Vagina (tissue), 2 donors: ENCODE measurements at regions not wholly inside any gene's neighbourhood (a gene's known extent, or its start where the extent isn't known, plus 50 kb on each side); places are given as distances from the start of the nearest gene placed in this dataset.
A peak's percentile ranks its signal among the peaks of the same experiment; 100 is the strongest.

Source experiments
- DNase-seq, 2 donors: peaks; one replicate each; pipeline ENCODE4 v3.0.0-alpha.2; 2017; ENCODE audit errors: extremely low spot score in 2 of 2
- H3K27ac ChIP-seq: fragments of 200-600 bp; sonication (generic); one replicate; pipeline ENCODE4 v1.5.1; 2019
- H3K27me3 ChIP-seq: fragments of 200-600 bp; sonication (generic); one replicate; pipeline ENCODE4 v1.5.1; 2019
- H3K36me3 ChIP-seq, 2 donors: fragments of 200-600 bp; sonication (generic); one replicate each; pipeline ENCODE4 v1.5.1; 2017 to 2019
- H3K4me1 ChIP-seq: fragments of 200-600 bp; sonication (generic); one replicate; pipeline ENCODE4 v1.5.1; 2019
- H3K4me3 ChIP-seq, 2 donors: fragments of 200-600 bp; sonication (generic); 1 replicate in 1 of 2; 2 replicates in 1 of 2; pipeline ENCODE4 v1.5.1; 2016 to 2019
- H3K9me3 ChIP-seq: fragments of 200-600 bp; sonication (generic); one replicate; pipeline ENCODE4 v1.5.1; 2019
- CTCF ChIP-seq, 3 experiments: fragments of 450-650 bp in 2 of 3; fragments of 200-600 bp in 1 of 3; sonication (generic) in 1 of 3; IDR thresholded peaks; one replicate each; pipeline ENCODE4 v1.5.1; 2017 to 2019; ENCODE audit warnings: antibody characterized with exemption in 3 of 3, mild to moderate bottlenecking in 2 of 3, moderate library complexity in 2 of 3
- POLR2A ChIP-seq, 2 donors: fragments of 450-650 bp; IDR thresholded peaks; one replicate each; pipeline ENCODE4 v1.6.1; 2017; ENCODE audit warnings: antibody characterized with exemption in 2 of 2, mild to moderate bottlenecking in 2 of 2, moderate library complexity in 2 of 2
- POLR2AphosphoS5 ChIP-seq, 2 donors: sonication (generic); formaldehyde crosslinking; IDR thresholded peaks; one replicate each; pipeline ENCODE4 v1.9.0; 2017; ENCODE audit warnings: antibody characterized with exemption in 2 of 2, mild to moderate bottlenecking in 2 of 2, low read depth in 1 of 2; ENCODE audit not compliant: insufficient read depth in 1 of 2
- intact Hi-C: fragments of 100-400 bp; cut with DNase I; formaldehyde crosslinking; loops from one replicate; pipeline ENCODE4 v1.15.1; 2023

GRCh38 chr10:125269716-125270115 lies 109.4 kb upstream of the CTBP2 start:
- TF ChIP-seq POLR2AphosphoS5 (IDR thresholded peaks at IDR 0.05; ENCODE audit: insufficient read depth in 1 of 2, low read depth in 1 of 2) (no peak), POLR2A (IDR thresholded peaks at IDR 0.05) (no peak), CTCF (IDR thresholded peaks at IDR 0.05) (no peak)
- intact Hi-C loops, result no loop called here
- Histone ChIP-seq H3K4me1 (no peaks in the 10 kb centered on the region), H3K36me3 (no peaks in the 10 kb centered on the region), H3K9me3 (no peaks in the 10 kb centered on the region), H3K4me3 (no peak overlapping the region), H3K27ac (no peak overlapping the region), H3K27me3 (no peaks in the 10 kb centered on the region)
- DNase-seq, result no peak

GRCh38 chr10:125266966-125267365 lies 106.6 kb upstream of the CTBP2 start:
- H3K4me3 ChIP-seq, result no peak overlapping the region
- DNase-seq, result no peak
- intact Hi-C loops, result no loop called here
- no peaks in the 10 kb centered on the region for H3K4me1 ChIP-seq
- H3K27me3 ChIP-seq, result no peaks in the 10 kb centered on the region
- TF ChIP-seq POLR2A (IDR thresholded peaks at IDR 0.05), result no peak
- TF ChIP-seq POLR2AphosphoS5 (IDR thresholded peaks at IDR 0.05; ENCODE audit: insufficient read depth in 1 of 2, low read depth in 1 of 2), result no peak
- TF ChIP-seq CTCF (IDR thresholded peaks at IDR 0.05), result no peak
- H3K9me3 ChIP-seq, result no peaks in the 10 kb centered on the region
- H3K27ac ChIP-seq, result no peak overlapping the region
- H3K36me3 ChIP-seq, result no peaks in the 10 kb centered on the region

GRCh38 chr10:125266541-125266940 lies 106.2 kb upstream of the CTBP2 start:
- intact Hi-C loops, result no loop called here
- H3K36me3 ChIP-seq, result no peaks in the 10 kb centered on the region
- no peaks in the 10 kb centered on the region for H3K27me3 ChIP-seq
- H3K4me1 ChIP-seq, result no peaks in the 10 kb centered on the region
- no peak overlapping the region for H3K27ac ChIP-seq
- no peaks in the 10 kb centered on the region for H3K9me3 ChIP-seq
- no peak for DNase-seq
- TF ChIP-seq POLR2A (IDR thresholded peaks at IDR 0.05) (no peak), CTCF (IDR thresholded peaks at IDR 0.05) (no peak), POLR2AphosphoS5 (IDR thresholded peaks at IDR 0.05; ENCODE audit: insufficient read depth in 1 of 2, low read depth in 1 of 2) (no peak)
- H3K4me3 ChIP-seq, result no peak overlapping the region

DNA sequence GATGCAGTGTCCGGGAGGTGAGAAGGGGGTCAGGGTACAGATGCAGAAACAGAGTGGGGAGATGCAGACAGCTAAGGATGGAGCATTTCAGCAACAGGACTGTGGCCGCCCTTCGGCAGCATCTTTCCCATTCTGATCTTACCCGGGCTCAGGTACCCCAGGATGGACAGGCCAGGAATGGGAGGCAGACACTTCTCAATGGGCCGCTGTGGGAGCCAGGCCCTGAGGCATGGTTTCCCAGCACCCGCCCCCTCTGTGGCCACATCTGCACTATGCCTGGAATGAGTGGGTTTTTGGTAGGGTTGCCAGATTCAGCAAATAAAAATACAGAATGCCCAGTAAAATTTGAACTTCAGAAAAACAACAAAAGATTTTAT lies 105.2 kb upstream of the CTBP2 start:
- H3K27me3 ChIP-seq, result no peaks in the 10 kb centered on the region
- no peak for TF ChIP-seq POLR2A (IDR thresholded peaks at IDR 0.05)
- no peak for TF ChIP-seq POLR2AphosphoS5 (IDR thresholded peaks at IDR 0.05; ENCODE audit: insufficient read depth in 1 of 2, low read depth in 1 of 2)
- TF ChIP-seq CTCF (IDR thresholded peaks at IDR 0.05), result no peak
- no peak overlapping the region for H3K4me3 ChIP-seq
- intact Hi-C loops, result no loop called here
- DNase-seq, result peak in 1 of 2 donors; percentile 44
- no peaks in the 10 kb centered on the region for H3K9me3 ChIP-seq
- no peaks in the 10 kb centered on the region for H3K36me3 ChIP-seq
- no peaks in the 10 kb centered on the region for H3K4me1 ChIP-seq
- no peak overlapping the region for H3K27ac ChIP-seq

DNA sequence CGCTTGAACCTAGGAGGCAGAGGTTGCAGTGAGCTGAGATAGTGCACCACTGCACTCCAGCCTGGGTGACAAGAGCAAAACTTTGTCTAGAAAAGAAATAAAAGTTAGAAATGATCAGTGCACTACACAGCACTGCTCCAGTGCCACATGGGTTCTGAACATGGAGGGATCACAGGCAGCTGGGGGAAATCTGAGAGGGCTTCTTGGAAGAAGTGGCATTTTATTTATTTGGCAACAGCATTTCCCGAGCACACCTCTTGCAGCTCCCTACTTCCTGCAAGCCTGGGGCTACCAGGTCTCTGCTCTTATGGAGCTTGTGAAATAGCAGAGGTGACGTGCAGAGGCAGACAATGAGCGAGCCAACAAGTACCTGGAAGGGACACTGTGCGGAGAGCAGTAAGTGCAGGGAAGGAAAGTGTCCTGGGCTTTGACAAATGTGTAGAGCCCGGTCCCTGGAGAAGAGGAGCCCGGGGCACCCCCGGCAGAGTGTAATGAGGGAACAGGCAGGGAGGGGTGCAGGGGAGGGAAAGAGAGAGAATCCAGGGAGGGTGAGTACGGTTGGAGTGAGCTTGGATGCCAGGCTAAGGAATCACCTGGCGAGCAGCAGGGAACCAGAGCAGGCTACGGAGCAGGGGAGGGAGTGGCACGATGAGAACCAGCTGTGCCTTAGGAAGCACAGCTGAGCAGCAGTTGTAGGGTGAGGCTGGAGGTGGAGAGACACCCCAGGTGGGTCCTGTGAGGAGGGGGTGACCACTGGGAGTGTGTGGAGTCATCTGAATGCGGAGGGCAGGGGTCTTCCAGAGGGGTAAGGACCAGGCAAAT lies 104.6 kb upstream of the CTBP2 start:
- intact Hi-C loops, result no loop called here
- Histone ChIP-seq H3K4me3 (no peak overlapping the region), H3K4me1 (no peaks in the 10 kb centered on the region), H3K27ac (no peak overlapping the region), H3K36me3 (no peaks in the 10 kb centered on the region), H3K9me3 (no peaks in the 10 kb centered on the region), H3K27me3 (no peaks in the 10 kb centered on the region)
- DNase-seq, result peak in 1 of 2 donors; percentile 65
- TF ChIP-seq POLR2AphosphoS5 (IDR thresholded peaks at IDR 0.05; ENCODE audit: insufficient read depth in 1 of 2, low read depth in 1 of 2) (no peak), POLR2A (IDR thresholded peaks at IDR 0.05) (no peak), CTCF (IDR thresholded peaks at IDR 0.05) (no peak)
